Sciatic nerve (tissue), 2 donors: ENCODE measurements at regions not wholly inside any gene's neighbourhood (a gene's known extent, or its start where the extent isn't known, plus 50 kb on each side); places are given as distances from the start of the nearest gene placed in this dataset.

Experiments used
- ATAC-seq: fragments of 200-7000 bp; cut with Tn5 transposase; one replicate; pipeline ENCODE4 v1.9.1; 2020; ENCODE audit warnings: mild to moderate bottlenecking, moderate library complexity
- DNase-seq: peaks from one replicate; pipeline ENCODE4 v3.0.0-alpha.2; 2020; ENCODE audit warnings: low spot score
- intact Hi-C: fragments of 100-400 bp; cut with DNase I; formaldehyde crosslinking; loops from one replicate; pipeline ENCODE4 v1.14.2; 2022
- donor health status: DM: no; HTN: no; CAD: no.
- donor health status: DM: no; HTN: no; CAD: no.

GRCh38 chr3:66133853-66134445, 86.9 kb upstream of the SLC25A26 start:
- ATAC-seq (no peak), DNase-seq (no peak)
- intact Hi-C loops = no loop called here

DNA sequence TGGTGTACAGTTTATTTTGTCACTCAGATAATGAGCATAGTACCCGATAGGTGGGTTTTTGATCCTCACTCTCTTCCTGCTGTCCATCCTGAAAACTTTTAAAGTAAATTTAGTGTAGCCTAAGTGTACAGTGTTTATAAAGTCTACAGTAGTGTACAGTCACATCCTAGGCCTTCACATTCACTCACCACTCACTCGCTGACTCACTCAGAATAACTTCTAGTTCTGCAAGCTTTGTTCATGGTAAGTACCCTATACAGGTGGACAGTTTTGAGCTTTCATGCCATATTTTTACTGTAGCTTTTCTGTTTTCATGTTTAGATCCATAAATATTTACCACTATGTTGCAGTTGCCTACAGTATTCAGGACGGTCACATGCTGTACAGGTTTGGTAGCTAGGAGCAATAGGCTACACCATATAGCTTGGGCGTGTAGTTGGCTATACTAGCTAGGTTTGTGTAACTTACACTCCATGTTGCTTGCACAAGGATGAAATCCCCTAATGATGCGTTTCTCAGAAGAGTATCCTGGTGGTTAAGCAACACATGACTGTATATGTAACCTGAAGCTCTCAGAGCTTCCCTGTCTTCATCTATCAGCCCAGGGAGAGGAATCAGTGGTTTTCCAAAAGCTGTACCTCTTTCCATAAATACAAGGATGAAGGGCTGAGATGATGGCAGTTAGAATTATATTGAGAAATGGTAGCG, 87.6 kb upstream of the SLC25A26 start:
- ATAC-seq = no peak

DNA sequence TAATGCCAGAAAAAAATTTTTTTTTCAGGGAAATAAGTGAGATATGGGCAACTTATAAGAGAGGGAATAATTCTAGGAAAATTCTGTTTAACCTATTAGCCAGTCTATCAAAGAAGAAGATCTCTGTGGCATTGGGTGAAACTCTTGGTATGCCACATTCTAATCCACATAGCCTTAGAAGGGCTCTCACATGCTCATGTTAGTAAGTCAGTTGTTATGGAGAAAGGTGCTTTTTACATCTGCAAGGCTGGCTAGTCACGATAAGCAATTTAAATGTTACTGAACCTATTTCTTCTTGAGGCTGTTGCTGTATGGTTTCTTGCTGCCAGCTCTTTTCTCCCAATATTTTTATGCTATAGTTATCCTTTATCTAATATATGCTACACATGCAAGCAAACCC, 89.9 kb upstream of the MAGI1 start:
- intact Hi-C loops = no loop called here
- DNase-seq (no peak), ATAC-seq (no peak)

More for the DNA sequence above, 87.6 kb upstream of the SLC25A26 start:
- intact Hi-C loops = no loop called here
- no peak for DNase-seq

DNA sequence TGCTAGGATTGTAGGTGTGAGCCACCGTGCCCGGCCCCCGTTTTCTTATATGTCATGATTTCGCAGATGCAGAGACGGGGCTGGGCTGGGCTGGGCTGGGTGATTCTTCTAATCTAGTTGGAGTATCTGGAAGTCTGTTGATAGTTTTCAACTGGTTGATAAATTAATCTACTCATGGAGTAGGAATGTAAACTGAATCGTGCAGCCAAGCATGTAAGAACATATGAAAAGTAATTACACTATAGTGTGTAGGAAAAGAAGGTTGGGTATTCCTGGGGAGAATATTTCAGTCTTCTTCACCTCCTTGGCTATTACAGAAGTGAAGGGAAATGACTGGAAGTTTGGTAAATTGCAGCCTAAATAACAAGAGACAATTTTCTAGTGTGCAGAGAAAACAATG, 82.6 kb upstream of the MAGI1 start:
- no peak for ATAC-seq
- intact Hi-C loops = no loop called here
- DNase-seq = no peak

DNA sequence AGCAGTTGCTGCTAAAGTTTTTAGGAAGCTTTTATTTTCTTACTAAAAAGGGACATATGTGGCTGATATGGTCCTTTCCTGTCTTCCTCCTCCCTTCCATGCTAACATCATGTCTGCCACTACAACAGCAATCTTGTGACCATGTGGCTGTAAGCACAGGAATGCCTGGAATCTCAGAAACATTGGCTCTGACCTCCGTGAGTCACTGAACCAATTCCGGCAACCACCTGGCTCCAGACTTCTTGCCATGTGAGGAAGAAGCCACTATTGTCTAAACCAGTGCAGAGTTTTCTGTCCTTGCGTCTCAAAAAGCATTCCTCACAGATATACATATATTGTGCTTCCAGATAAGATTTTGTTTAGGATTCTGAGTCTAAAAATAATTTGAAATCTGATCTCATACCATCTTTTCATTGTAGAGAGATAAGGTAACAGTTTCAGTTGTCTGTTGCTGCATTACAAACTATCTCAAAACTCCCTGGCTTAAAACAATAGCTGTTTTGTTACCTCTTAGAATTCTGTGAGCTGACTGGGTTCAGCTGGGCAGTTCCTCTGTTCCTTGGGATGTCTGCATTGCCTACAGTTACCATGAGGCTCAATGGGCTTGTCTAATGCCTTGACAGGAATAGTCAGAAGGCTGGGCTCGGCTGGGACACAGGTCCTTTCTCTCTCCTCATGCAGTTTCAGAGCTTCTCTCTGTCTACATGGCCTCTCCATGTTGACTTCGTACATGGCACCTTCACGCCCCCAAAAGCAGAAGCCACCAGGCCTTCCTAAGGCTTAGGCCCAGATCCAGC, 77.3 kb upstream of the MAGI1 start:
- intact Hi-C loops = no loop called here

GRCh38 chr3:66113542-66113941, 74.8 kb upstream of the MAGI1 start:
- intact Hi-C loops = no loop called here
- ATAC-seq (no peak), DNase-seq (no peak)

More for the DNA sequence above, 77.3 kb upstream of the MAGI1 start:
- DNase-seq (no peak), ATAC-seq (peak; percentile 65)

DNA sequence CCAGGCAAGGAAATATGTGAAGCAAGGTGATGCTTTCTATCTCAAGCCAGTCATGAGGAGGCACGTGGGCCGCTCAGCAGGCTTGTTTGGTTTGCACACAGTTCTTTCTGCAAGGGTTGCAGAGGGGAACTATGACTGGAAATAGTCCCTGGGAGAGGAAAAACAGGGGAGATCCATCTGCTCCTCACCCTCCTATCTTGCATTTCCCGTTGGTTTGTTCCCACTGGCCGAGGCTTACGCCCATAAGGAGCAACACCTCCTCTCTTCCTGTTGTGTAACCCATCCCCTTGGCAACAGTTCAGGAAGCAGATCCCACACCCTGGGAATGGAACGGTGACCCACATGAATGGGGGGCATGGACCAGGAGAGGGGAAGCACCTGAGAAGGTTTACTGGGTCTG, 72.1 kb upstream of the MAGI1 start:
- intact Hi-C loops = no loop called here
- no peak for ATAC-seq
- DNase-seq = no peak

DNA sequence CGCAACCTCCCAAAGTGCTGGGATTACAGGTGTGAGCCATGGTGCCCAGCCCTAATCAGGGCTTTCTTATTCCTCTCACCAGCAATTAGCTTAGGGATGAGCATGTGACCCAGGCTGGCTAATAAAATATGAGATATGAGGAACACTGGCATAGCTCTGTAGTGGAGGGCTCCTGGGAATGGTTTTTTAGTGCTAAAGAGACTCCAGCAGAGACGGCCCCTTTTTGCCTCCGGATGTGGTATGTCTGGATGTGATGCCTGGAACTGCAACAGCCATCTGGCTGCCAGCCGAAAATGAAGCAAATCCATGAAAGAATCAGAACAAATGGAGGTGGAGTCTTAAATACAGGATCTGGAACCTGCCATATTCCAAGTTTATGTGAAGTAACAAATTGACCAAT, 69.1 kb upstream of the MAGI1 start:
- intact Hi-C loops = loop anchor here (10.0 kb wide), 1 partner anchor 1267 kb away; no protein-coding TSS in a partner anchor
- no peak for ATAC-seq
- no peak for DNase-seq

GRCh38 chr3:66106788-66107187, 68.1 kb upstream of the MAGI1 start:
- ATAC-seq (no peak), DNase-seq (no peak)
- intact Hi-C loops = loop anchor here (10.0 kb wide), 1 partner anchor 1268 kb away; no protein-coding TSS in a partner anchor

DNA sequence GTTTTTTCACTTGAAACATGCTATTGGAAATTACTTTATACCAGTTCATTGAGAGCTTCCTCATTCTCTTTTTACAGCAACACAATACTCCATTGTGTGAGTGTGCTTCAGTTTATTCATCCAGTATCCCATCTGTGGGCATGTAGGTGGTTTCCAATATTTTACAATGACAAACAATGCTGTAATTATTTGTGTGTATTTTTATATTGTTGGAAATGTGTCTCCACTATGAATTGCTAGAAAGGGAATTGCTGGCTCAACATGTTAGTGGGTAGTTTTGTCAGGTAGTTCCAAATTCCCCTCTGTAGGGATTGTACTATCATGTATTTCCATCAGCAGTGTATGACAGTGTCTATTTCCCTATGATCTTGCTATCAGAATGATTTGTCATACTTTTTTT, 65.8 kb upstream of the MAGI1 start:
- intact Hi-C loops = loop anchor here (10.0 kb wide), 1 partner anchor 1270 kb away; no protein-coding TSS in a partner anchor
- DNase-seq (no peak), ATAC-seq (no peak)

- intact Hi-C loops = loop anchor here (10.0 kb wide), 1 partner anchor 1271 kb away; no protein-coding TSS in a partner anchor
- ATAC-seq (no peak), DNase-seq (no peak)
Measured at GRCh38 chr3:66103729-66104128, 65.0 kb upstream of the MAGI1 start.

GRCh38 chr3:66101901-66102300, 63.2 kb upstream of the MAGI1 start:
- ATAC-seq (no peak), DNase-seq (no peak)
- intact Hi-C loops = loop anchor here (10.0 kb wide), 1 partner anchor 1273 kb away; no protein-coding TSS in a partner anchor

DNA sequence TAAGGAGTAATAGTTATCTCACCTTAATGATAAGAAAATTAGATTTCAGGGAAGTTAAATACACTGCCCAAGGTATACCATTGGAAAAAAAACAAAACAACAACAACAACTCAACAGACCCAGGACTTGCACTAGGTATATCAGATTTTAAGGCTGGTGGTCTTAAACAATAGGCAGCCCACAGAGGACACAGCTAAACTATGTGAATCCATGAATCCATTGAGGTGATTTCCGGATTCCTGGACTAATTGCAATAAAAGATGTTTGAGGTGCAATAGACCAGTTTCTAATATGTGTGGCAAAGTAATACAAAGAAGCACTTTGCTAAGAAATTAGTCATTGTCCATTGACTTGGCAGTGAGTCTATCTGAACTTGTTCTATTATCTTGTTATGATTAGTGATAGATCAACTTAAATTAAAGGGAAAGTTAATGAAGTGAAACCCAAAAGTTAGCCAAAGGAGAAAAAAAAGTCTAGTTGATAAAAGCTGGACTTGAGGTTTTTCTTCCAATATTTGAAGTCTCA, 60.9 kb upstream of the MAGI1 start:
- intact Hi-C loops = loop anchor here (10.0 kb wide), 2 partner anchors 1055 to 1275 kb away; no protein-coding TSS in a partner anchor
- no peak for ATAC-seq
- DNase-seq = no peak

DNA sequence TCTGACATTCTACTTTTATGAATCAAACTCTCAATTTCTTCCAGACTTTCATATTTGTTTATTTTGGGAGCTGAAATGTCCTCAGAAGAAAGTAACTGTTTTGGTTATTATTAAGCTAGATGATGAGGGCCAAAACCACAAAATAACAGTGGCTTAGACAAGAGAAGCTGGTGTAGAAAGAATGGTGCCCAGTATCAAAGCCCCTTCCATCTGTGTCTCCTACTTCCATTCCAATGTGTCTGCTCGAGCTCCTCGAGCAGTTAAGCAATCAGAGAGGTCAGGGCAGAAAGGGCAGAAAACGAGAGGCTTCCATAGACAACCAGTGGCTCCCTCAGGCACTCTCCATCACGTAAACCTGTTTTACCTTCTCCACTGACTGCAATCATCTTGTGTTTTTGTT, 59.7 kb upstream of the MAGI1 start:
- ATAC-seq = no peak
- intact Hi-C loops = loop anchor here (10.0 kb wide), 1 partner anchor 1054 kb away; no protein-coding TSS in a partner anchor
- DNase-seq = no peak

DNA sequence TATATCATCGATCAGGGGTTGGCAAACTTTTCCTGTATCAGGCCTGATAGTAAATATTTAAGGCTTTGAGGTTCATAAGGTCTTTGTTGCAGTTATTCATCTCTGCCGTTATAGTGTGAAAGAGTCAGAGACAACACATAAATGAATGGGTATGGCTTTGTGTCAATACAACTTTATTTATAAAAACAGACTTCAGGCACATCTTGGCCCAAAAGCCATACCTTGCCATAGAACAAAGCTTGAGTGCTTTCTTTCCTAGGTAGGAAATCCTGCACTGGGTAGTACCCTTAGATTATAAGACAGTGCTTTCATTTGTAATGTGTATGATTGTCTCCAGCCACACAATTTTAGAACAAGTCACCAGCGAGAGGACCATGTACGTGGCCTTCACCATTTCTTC, 58.9 kb upstream of the MAGI1 start:
- intact Hi-C loops = loop anchor here (10.0 kb wide), 1 partner anchor 1053 kb away; no protein-coding TSS in a partner anchor
- DNase-seq (no peak), ATAC-seq (no peak)

DNA sequence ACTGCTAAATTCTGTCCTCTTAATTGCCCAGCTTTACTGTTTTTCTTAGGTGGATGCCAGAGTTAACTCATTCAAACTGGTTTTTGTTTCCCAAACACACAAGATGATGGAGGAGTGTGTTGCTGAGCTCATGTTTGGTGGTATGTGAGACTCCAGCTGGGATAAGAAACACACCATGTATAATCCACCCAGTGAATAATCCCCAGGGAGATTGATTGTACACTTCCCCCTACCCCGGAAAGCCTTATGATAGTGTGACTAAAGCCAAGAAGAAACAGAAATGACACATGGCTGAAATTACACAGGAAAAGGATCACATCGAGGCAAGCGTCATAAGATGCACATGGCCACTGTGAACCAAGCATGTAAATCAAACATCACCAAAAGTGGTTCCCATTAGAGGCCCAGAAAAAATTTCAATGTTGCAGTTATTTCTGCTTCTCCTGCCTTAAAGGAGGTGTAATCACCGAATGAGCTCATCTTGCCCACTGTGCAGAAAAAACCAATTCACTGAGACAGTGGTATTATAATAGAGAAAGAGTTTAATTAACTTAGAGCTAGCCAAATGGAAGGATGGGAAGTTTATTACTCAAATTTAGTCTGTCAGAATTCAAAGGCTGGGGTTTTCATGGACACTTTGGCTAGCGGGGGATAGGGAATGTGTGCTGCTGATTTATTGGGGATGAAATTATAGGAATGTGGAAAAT, 56.7 kb upstream of the MAGI1 start:
- no peak for DNase-seq
- no peak for ATAC-seq
- intact Hi-C loops = loop anchor here (10.0 kb wide), 1 partner anchor 1051 kb away; no protein-coding TSS in a partner anchor

DNA sequence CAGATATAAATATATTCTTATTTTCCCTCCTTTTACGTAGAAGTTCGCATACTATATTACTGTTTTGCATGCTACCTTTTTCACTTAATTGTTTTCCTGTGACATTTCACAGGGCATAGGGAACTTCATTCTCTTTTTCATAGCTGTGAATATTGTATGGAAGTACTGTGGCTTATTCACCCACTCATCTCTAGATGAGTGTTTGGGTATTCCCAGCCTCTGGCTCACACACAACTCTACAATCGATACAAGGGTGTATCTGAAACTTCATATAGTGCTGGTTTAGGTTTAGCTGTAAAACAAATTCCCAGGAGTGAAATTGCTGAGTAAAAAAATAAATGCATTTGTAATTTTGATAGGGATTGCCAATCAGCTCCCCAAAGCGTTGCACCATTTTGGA, 55.3 kb upstream of the MAGI1 start:
- no peak for ATAC-seq
- no peak for DNase-seq

DNA sequence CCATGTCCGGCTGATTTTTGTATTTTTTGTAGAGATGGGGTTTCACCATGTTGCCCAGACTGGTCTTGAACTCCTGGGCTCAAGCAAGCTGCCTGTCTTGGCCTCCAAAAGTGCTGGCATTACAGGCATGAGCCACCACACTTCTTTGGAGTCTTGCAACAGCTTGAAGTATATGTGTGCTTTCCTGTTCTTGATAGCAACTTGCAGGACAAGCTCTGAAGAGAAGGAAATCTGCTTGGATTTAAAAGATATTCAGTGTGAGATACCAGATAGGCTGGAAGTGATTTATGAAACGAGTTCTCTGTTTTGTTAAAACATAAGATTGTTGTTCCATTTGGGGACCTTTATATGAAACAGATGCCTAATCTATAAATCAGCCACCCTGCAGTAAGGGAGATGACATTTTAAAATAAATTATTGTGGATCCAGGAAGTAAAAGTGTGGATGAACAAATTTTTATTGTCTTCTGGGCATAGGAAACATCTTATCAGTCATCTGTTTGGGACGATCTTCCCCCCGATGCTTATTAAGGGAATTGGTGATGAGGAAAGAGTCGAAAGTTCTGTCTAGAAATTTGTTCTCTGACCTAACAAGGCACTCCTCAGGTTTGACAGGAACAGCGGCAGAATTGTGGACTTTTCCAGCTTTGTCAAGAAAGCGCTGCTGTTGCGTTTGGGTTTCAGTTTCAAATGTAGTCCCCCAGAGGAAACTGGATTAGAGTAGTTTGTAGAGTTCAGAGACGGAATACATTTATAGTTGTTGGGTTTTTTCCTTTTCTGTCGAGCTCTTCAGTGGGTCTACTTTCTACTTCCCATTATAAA, 53.7 kb upstream of the MAGI1 start:
- peak; percentile 55 for ATAC-seq
- intact Hi-C loops = loop anchor here (10.0 kb wide), 1 partner anchor 1048 kb away; no protein-coding TSS in a partner anchor
- no peak for DNase-seq

More for the DNA sequence above, 55.3 kb upstream of the MAGI1 start:
- intact Hi-C loops = loop anchor here (1.0 to 10.0 kb wide), 2 partner anchors 36 to 1049 kb away; no protein-coding TSS in a partner anchor
